ENCODE measurements at regions not wholly inside any gene's neighbourhood (a gene's known extent, or its start where the extent isn't known, plus 50 kb on each side); places are given as distances from the start of the nearest gene placed in this dataset.

DNA sequence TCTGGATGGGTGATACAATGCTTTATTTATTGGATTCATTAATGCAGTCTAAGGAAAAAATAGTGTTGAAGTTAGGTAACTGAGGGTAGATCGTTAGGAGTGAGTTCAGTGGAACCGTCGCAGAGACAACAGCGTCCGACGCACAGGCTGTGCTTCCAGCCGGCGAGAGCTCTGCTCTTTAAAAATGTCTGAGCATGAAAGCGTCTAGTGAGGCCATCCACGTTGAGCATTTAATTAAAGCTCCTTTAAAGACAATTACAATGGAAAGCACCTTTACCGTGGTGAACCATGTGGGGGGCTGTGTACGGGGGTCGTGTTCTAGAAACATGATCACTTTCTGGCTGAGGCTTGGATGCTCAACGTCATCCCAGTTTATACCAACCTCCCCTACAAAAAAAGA, 822.7 kb downstream of the GALR1 start:
- no peak for TF ChIP-seq EP300 (IDR thresholded peaks at IDR 0.05)
- TF ChIP-seq, protein P1, sequence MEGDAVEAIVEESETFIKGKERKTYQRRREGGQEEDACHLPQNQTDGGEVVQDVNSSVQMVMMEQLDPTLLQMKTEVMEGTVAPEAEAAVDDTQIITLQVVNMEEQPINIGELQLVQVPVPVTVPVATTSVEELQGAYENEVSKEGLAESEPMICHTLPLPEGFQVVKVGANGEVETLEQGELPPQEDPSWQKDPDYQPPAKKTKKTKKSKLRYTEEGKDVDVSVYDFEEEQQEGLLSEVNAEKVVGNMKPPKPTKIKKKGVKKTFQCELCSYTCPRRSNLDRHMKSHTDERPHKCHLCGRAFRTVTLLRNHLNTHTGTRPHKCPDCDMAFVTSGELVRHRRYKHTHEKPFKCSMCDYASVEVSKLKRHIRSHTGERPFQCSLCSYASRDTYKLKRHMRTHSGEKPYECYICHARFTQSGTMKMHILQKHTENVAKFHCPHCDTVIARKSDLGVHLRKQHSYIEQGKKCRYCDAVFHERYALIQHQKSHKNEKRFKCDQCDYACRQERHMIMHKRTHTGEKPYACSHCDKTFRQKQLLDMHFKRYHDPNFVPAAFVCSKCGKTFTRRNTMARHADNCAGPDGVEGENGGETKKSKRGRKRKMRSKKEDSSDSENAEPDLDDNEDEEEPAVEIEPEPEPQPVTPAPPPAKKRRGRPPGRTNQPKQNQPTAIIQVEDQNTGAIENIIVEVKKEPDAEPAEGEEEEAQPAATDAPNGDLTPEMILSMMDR (IDR thresholded peaks at IDR 0.05): no peak
